ENCODE measurements at regions not wholly inside any gene's neighbourhood (a gene's known extent, or its start where the extent isn't known, plus 50 kb on each side); places are given as distances from the start of the nearest gene placed in this dataset.
"Not testable (repeated sequence)": the region's sequence is repeated elsewhere in the genome, so short reads cannot be mapped to it uniquely, and the experiment has no call there.

DNA sequence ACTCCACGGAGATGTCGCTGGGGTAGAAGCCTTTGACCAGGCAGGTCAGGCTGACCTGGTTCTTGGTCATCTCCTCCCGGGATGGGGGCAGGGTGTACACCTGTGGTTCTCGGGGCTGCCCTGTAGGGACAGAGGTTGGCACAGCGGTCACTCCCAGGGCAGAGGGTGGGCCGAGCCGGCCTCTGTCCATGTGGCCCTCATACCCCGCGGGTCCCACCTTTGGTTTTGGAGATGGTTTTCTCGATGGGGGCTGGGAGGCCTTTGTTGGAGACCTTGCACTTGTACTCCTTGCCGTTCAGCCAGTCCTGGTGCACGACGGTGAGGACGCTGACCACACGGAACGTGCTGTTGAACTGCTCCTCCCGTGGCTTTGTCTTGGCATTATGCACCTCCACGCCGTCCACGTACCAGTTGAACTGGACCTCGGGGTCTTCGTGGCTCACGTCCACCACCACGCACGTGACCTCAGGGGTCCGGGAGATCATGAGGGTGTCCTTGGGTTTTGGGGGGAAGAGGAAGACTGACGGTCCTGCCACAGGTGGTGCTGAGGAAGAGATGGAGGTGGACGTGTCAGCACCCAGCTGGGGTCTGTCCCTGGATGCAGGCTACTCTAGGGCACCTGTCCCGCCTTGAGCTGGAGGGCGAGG is 117.1 kb downstream of the TMEM121 start:
- not testable (repeated sequence) for TF ChIP-seq POLR2AphosphoS5 (IDR thresholded peaks at IDR 0.05; ENCODE audit: borderline replicate concordance, low read depth, low read length); EZH2 (IDR thresholded peaks at IDR 0.05)

All from SK-N-MC (cell line).